Keratinocyte (primary cell): ENCODE measurements at regions not wholly inside any gene's neighbourhood (a gene's known extent, or its start where the extent isn't known, plus 50 kb on each side); places are given as distances from the start of the nearest gene placed in this dataset.
"Not testable (repeated sequence)": the region's sequence is repeated elsewhere in the genome, so short reads cannot be mapped to it uniquely, and the experiment has no call there.

Source experiments
- DNase-seq: peaks from one replicate; pipeline ENCODE4 v3.0.0-alpha.2; 2011; ENCODE audit warnings: low read depth, missing footprints, low spot score
- FAIRE-seq: peaks from 2 replicates; lab custom pipeline; 2011; peaks lifted over from hg19 to GRCh38; lab: Jason Lieb, UNC
- H2AFZ ChIP-seq: 2 replicates; pipeline ENCODE4 v1.6.0; 2012; ENCODE audit warnings: low read length, control low read depth, inconsistent platforms; ENCODE audit not compliant: control insufficient read depth
- H3K27ac ChIP-seq: 2 replicates; pipeline ENCODE4 v1.5.1; 2011; ENCODE audit warnings: low read length; ENCODE audit not compliant: control insufficient read depth, insufficient read depth
- H3K27me3 ChIP-seq: 3 replicates; pipeline ENCODE4 v1.6.0; 2011; ENCODE audit warnings: low read length; ENCODE audit not compliant: control insufficient read depth, insufficient read depth; ENCODE audit errors: extremely low read depth
- H3K36me3 ChIP-seq, 2 experiments: 2 replicates in 1 of 2; 3 replicates in 1 of 2; pipeline ENCODE4 v1.5.1; 2011; ENCODE audit warnings: low read length in 2 of 2, mild to moderate bottlenecking in 1 of 2; ENCODE audit not compliant: control insufficient read depth in 2 of 2, insufficient read depth in 2 of 2; ENCODE audit errors: extremely low read depth in 1 of 2
- H3K4me1 ChIP-seq: 3 replicates; pipeline ENCODE4 v1.5.1; 2011; ENCODE audit warnings: low read length; ENCODE audit not compliant: control insufficient read depth, insufficient read depth; ENCODE audit errors: extremely low read depth
- H3K4me2 ChIP-seq: 3 replicates; pipeline ENCODE4 v1.6.0; 2011; ENCODE audit warnings: low read depth, low read length; ENCODE audit not compliant: control insufficient read depth, insufficient read depth; ENCODE audit errors: extremely low read depth
- H3K4me3 ChIP-seq, 3 experiments: fragments of 200-600 bp in 1 of 3; sonication (generic) in 1 of 3; 2 replicates in 2 of 3; 3 replicates in 1 of 3; pipeline ENCODE4 v1.5.1; 2011 to 2016; ENCODE audit warnings: low read length in 3 of 3, mild to moderate bottlenecking in 3 of 3, control low read depth in 2 of 3, inconsistent platforms in 1 of 3, low read depth in 1 of 3, mixed read lengths in 1 of 3, mixed run types in 1 of 3, moderate library complexity in 1 of 3; ENCODE audit not compliant: control insufficient read depth in 2 of 3, insufficient read depth in 2 of 3; ENCODE audit errors: extremely low read depth in 1 of 3
- H3K79me2 ChIP-seq: 2 replicates; pipeline ENCODE4 v1.6.0; 2012; ENCODE audit warnings: low read length; ENCODE audit not compliant: control insufficient read depth, insufficient read depth
- H3K9ac ChIP-seq: 3 replicates; pipeline ENCODE4 v1.6.0; 2011; ENCODE audit warnings: low read length; ENCODE audit not compliant: control insufficient read depth, insufficient read depth; ENCODE audit errors: extremely low read depth
- H3K9me1 ChIP-seq: 3 replicates; pipeline ENCODE4 v1.6.0; 2011; ENCODE audit warnings: low read length; ENCODE audit not compliant: control insufficient read depth, insufficient read depth; ENCODE audit errors: extremely low read depth
- H3K9me3 ChIP-seq: 2 replicates; pipeline ENCODE4 v1.5.1; 2012; ENCODE audit warnings: low read depth, low read length; ENCODE audit not compliant: control insufficient read depth
- H4K20me1 ChIP-seq: 3 replicates; pipeline ENCODE4 v1.6.0; 2011; ENCODE audit warnings: low read length; ENCODE audit not compliant: control insufficient read depth, insufficient read depth; ENCODE audit errors: extremely low read depth
- CTCF ChIP-seq, 3 experiments: IDR thresholded peaks in 1 of 3; conservative IDR thresholded peaks in 1 of 3; optimal IDR thresholded peaks in 1 of 3; 2 replicates in 2 of 3; 3 replicates in 1 of 3; pipeline versions ENCODE3 to v1.5.1; 2011; ENCODE audit warnings: low read length in 3 of 3, mild to moderate bottlenecking in 3 of 3, moderate library complexity in 2 of 3, control low read depth in 1 of 3, inconsistent platforms in 1 of 3; ENCODE audit not compliant: insufficient read depth in 2 of 3; ENCODE audit errors: extremely low read depth in 1 of 3
- EZH2 ChIP-seq: IDR thresholded peaks from one replicate; pipeline ENCODE4 v1.6.1; 2012; ENCODE audit warnings: inconsistent platforms, mild to moderate bottlenecking, low read length, moderate library complexity
- dilution Hi-C: fragments of 300-500 bp; cut with MboI; formaldehyde crosslinking; loops from one replicate; pipeline ENCODE4 v1.7.0; 2020; ENCODE audit warnings: low sequenced_read_pairs; ENCODE audit not compliant: extremely low pct_ligation_motif_present

DNA sequence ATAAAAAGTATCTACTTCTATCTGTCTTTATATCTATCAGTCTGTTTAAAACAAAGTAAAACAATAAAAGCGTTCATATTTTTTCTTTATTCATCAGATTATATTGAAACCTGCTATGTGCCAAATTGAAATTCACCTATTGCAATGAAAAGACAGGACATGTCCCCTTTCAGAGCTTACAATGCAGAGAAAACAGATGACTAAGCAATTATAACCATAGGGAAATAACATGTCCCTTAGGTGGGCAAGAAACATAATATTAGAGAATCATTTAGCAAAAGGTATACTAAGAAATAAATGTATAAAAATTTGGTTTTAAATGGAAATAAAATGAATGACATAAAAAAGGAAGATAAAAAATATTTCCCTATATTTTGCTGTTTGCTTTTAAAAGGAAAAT, 1421.3 kb downstream of the FSCB start:
- no peak overlapping the region for H3K4me3 ChIP-seq
- DNase-seq: no peak
- no peaks in the 10 kb centered on the region for H3K36me3 ChIP-seq
- no peak overlapping the region for H3K9ac ChIP-seq
- H4K20me1 ChIP-seq: no peaks in the 10 kb centered on the region
- H3K27me3 ChIP-seq: no peaks in the 10 kb centered on the region
- no peaks in the 10 kb centered on the region for H3K9me3 ChIP-seq
- no peaks in the 10 kb centered on the region for H3K79me2 ChIP-seq
- H3K4me1 ChIP-seq: no peaks in the 10 kb centered on the region
- no peaks in the 10 kb centered on the region for H3K9me1 ChIP-seq
- no peak for FAIRE-seq
- dilution Hi-C loops: no loop called here
- H3K4me2 ChIP-seq: no peak overlapping the region
- TF ChIP-seq EZH2 (no peak), CTCF (optimal IDR thresholded peaks at IDR 0.05 in 1 of 3, IDR thresholded peaks at IDR 0.05 in 1 of 3, conservative IDR thresholded peaks at IDR 0.05 in 1 of 3; ENCODE audit: extremely low read depth in 1 of 3, insufficient read depth in 2 of 3, low read length in 3 of 3) (no peak)
- no peak overlapping the region for H3K27ac ChIP-seq
- H2AFZ ChIP-seq: no peak overlapping the region

DNA sequence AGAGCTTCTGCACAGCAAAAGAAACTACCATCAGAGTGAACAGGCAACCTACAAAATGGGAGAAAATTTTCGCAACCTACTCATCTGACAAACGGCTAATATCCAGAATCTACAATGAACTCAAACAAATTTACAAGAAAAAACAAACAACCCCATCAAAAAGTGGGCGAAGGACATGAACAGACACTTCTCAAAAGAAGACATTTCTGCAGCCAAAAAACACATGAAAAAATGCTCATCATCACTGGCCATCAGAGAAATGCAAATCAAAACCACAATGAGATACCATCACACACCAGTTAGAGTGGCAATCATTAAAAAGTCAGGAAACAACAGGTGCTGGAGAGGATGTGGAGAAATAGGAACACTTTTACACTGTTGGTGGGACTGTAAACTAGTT, 1439.7 kb downstream of the FSCB start:
- H4K20me1 ChIP-seq, H3K9me1 ChIP-seq, H3K79me2 ChIP-seq, H3K4me2 ChIP-seq, DNase-seq, H2AFZ ChIP-seq, H3K27me3 ChIP-seq, H3K27ac ChIP-seq, H3K4me1 ChIP-seq, FAIRE-seq, H3K4me3 ChIP-seq, H3K9me3 ChIP-seq, H3K9ac ChIP-seq, dilution Hi-C loops, H3K36me3 ChIP-seq: not testable (repeated sequence)

DNA sequence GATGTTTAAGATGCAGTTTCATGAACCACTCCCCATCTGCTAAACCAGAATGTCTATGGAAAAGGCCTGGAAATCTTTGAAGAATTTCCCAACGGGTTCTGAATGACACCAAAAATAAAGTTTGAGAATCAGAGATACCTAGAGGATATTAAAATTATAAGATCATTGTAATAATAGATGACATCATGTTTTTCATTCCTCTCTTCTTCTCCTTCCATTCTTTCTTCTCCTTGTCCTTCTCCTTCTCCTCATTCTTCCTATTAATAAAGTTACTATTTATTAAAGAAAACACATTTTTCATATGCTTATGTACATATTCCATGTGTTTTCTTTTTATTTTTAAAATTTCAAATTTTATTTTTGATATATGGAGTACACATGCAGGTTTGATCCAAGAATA, 1449.4 kb downstream of the LRFN5 start:
- FAIRE-seq: no peak

More for the DNA sequence above, 1449.4 kb downstream of the LRFN5 start:
- Histone ChIP-seq H3K9ac (no peak overlapping the region), H2AFZ (no peak overlapping the region), H3K9me3 (no peaks in the 10 kb centered on the region), H3K4me1 (no peaks in the 10 kb centered on the region), H3K27me3 (no peaks in the 10 kb centered on the region), H3K4me3 (no peak overlapping the region), H3K27ac (no peak overlapping the region), H3K9me1 (no peaks in the 10 kb centered on the region), H3K36me3 (no peaks in the 10 kb centered on the region), H3K4me2 (no peak overlapping the region), H4K20me1 (no peaks in the 10 kb centered on the region), H3K79me2 (no peaks in the 10 kb centered on the region)
- TF ChIP-seq CTCF (optimal IDR thresholded peaks at IDR 0.05 in 1 of 3, IDR thresholded peaks at IDR 0.05 in 1 of 3, conservative IDR thresholded peaks at IDR 0.05 in 1 of 3; ENCODE audit: extremely low read depth in 1 of 3, insufficient read depth in 2 of 3, low read length in 3 of 3) (no peak), EZH2 (no peak)
- dilution Hi-C loops: no loop called here
- no peak for DNase-seq
